GM23248 (cell line): ENCODE measurements at regions not wholly inside any gene's neighbourhood (a gene's known extent, or its start where the extent isn't known, plus 50 kb on each side); places are given as distances from the start of the nearest gene placed in this dataset.

Experiments
- EZH2 ChIP-seq: fragments of 200-600 bp; sonication (generic); IDR thresholded peaks from 2 replicates; pipeline ENCODE4 v1.6.1; 2018; ENCODE audit warnings: antibody characterized with exemption, mild to moderate bottlenecking; ENCODE audit not compliant: insufficient read depth, poor library complexity, severe bottlenecking
- EZH2phosphoT487 ChIP-seq: fragments of 200-600 bp; sonication (generic); IDR thresholded peaks from 2 replicates; pipeline ENCODE4 v1.6.1; 2018; ENCODE audit warnings: antibody characterized with exemption, moderate library complexity, mild to moderate bottlenecking, low read depth; ENCODE audit not compliant: insufficient read depth

- TF ChIP-seq EZH2 (no peak), EZH2phosphoT487 (no peak)
These were observed 72.6 kb upstream of the NCOR2 start for GRCh38 chr12:124640056-124640455.
